IPS-NIHi11 (cell line): ENCODE measurements at regions not wholly inside any gene's neighbourhood (a gene's known extent, or its start where the extent isn't known, plus 50 kb on each side); places are given as distances from the start of the nearest gene placed in this dataset.
A peak's percentile ranks its signal among the peaks of the same experiment; 100 is the strongest.

Experiments used
- DNase-seq: peaks from one replicate; pipeline ENCODE4 v3.0.0; 2012; ENCODE audit warnings: mixed read lengths, low spot score

DNA sequence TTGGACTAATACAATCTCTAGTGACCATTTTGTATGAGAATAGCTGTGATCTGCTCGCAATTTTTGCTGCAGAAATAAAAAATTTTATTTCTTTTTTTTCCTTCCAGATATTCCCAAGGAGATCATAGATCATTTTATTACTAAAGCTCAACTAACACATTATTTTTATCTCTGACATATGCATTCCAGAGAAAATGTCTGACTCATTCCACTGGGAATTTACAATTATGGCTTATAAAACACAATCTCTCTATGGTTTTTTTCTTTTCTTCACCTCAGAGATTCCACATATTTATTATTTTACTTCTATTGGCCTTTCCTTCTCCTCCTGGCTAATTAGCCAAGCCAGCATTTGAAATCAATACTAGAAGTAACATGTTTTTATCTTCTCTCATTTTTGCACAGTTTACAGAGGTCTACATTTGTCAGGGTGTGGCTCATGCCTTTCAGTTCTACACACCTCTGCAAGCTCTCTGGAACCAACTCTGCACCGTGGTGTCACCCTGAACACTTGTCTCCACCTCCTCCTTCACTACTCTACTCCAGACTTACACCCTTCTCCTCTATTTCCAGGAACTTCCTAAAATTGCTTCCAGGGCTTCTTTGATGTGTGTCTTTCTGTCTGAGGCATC lies 59.8 kb upstream of the GPM6A start:
- DNase-seq, result no peak

DNA sequence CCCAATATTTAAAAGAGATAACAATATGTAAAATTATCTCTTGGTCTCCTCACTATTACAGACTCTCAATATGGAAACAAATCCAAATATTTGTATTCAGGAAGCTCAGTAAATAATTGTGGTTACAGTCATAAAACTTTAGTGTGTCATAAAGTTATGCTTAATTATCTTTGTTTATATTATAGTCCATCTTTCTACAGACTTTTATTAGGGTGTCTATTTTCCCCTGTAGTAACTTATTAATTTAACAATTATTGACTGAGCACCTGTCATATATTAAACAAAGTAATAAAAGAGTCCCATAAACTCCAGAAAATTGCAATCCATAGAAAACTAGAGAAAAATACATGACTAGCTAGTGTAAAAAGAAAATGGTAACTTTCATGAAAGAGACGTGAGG lies 61.6 kb upstream of the GPM6A start:
- no peak for DNase-seq

DNA sequence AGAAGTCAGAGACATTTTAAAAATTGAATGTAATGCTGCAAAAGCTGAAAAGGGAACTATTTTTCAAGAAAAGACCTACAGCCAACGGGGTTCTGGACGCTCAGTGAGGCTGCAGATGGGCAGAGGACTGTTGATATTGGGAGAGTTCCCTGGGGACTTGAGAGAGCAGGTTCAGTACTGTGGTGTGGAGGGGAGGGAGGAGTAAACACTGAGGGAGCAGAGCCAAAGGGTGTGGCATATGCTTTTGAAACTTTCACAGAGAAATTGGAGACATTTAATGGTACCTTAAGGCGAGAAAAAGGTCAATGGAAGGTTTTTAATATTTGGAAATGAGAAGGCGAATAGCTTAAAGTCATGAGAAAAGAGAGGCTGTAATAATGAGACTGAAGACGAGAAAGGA lies 62.2 kb upstream of the GPM6A start:
- no peak for DNase-seq

DNA sequence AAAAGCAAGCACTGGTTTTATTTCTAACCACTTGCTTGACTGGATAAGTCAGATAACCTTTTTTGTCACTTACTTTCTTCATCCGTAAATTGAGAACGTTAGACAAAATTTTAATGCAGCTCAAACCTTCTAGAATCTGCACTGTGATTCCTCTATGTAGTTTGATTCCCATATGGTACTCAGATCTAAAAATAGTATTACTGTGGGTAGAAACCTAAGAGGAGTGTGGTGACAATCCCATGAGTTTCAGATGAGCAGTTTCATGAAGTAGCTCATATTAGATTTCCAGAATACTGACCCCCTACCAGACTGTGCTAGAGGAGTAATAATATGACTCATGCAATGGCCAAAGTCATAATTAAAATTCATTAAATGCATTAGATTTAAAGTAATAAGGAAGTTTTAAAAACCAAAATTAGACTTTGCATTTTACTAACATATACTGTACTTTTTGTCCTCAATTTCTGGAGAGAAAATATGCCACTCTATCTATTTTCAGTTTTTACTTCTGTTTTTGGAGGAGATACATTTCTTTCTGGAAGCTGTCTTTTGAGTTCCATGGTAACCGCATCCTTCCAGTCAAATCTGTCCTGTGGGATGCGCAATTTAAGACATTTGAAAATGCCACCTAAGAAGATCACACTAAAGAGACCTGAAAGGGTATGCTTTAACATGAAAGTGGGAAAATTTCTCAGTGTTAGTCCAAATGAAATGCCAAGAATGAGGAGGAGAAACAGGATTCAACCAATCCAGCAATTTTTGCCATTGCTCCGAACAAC lies 64.1 kb upstream of the GPM6A start:
- no peak for DNase-seq

DNA sequence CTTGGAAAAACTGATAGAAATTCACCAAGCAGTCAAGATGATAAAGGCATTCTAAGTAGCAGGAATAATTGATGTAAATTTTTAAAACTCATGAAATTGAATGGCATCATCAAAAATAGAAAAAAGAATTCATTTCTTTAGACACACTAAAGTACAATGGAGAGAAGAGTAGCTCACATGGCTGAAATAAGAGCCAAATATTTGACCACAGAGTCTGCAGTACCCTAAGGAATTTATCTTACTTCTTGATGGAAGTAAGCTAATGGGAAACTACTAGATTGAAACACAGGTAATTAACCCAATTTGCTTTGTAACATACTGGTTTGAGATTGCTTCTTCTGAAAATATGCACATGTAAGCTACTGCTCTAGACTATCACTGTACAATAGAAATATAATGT lies 70.8 kb upstream of the GPM6A start:
- no peak for DNase-seq

DNA sequence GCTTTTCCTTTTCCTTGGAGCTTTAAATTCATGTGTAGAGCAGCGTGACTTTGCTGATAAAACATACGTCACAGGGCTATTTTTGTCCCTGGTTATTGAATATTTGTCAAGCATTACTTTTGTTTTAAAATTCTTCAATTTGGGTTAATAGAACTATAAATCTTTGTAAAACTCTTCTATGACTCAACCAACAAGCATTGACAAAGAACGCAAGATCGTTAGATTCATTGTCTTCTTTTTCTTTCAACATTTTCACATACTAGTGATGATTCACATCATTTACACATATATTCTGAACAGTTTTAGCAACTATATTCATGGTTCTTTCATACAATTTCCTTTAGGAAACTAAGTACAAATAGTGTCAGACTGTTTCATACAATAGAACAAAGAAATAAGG lies 72.0 kb upstream of the GPM6A start:
- DNase-seq, result no peak

DNA sequence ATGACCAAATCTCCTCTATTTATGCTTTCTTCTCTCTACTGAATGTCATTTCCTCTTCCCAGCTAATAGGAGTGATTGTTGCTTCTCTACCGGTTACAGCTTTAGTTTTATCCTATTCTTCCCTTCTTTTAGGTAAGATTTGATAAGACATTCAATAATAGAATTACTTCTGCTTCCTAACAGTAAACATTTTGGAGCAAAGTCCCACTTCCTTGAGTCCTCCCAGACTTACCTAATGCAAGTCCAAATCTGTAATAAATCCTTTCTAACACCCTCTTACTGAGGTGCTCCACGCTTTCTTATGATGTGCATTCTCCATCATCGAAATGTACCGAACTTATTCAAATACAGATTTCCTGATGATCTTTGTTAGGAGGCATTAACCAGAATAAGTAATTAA lies 79.2 kb upstream of the GPM6A start:
- no peak for DNase-seq

DNA sequence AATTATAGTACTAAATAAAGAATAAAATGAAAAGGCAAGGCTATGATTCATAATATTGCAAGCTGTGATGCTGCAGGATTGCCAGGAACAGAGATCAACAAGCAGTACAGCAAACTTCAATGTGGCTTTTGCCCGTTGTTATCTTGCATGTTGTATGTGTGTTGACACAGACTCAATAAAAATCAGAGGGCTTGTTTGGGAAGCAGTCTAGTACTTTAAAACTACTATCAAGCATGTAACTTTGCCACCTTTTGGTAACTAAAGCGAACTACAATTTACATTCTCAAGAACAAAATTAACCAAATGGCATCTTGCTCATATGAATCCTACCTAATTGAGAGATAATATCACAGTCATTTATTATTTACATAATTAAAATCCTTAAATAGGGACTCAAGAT lies 79.8 kb upstream of the GPM6A start:
- peak; percentile 17 for DNase-seq

DNA sequence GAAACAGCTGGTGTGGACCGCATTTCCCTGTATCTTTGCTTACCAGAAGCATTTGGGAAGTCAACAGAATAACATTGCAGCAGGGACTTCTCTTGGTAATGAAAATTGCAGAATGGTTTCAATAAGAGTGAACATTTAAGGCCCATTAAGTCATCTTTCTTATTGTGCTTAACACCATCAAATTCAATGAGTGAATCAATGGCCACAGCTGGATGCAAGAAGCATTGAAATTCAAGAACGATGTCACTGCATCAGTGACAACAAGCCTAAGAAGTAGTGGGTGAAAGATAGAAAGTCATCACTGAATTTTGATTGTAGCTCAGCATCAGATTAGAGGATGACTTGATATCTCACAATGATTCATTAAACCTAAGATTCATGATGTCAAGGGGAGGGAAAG lies 93.9 kb upstream of the GPM6A start:
- no peak for DNase-seq

DNA sequence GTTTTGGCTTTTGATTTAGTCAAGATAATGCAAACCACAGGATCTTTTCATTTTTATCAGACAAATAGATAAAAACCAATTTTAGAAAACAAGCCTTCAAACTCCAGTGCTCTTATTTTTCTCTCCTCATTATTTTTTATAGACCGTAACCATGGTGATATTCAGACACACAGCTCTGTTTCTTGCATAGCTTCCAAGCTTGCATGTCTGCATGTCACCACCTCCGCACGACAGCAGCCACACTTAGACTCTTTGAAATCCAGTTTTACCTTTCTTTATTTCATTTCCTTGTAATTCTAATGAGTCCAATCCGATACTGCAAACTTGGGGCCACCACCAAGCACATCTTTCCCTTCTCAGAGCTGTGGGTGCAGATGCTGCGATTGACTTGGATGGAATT lies 94.3 kb upstream of the GPM6A start:
- no peak for DNase-seq

DNA sequence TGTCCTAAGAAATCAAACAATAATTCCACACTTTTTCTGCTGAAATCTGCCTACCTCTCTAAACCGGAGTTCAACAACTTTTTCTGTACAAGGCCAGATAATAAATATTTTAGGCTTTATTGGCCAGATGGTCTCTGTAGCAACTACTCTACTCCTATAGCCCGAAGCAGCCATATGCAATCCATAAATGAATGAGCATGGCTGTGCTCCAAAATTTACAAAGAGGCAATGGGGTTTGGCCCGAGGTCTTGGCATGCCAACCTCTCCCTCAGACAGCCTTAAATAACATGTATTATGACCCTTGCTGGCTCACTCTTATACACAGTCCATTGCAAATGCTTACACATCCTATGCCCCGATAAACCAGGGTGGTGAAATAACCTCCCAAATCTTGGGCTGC lies 98.6 kb upstream of the GPM6A start:
- no peak for DNase-seq

DNA sequence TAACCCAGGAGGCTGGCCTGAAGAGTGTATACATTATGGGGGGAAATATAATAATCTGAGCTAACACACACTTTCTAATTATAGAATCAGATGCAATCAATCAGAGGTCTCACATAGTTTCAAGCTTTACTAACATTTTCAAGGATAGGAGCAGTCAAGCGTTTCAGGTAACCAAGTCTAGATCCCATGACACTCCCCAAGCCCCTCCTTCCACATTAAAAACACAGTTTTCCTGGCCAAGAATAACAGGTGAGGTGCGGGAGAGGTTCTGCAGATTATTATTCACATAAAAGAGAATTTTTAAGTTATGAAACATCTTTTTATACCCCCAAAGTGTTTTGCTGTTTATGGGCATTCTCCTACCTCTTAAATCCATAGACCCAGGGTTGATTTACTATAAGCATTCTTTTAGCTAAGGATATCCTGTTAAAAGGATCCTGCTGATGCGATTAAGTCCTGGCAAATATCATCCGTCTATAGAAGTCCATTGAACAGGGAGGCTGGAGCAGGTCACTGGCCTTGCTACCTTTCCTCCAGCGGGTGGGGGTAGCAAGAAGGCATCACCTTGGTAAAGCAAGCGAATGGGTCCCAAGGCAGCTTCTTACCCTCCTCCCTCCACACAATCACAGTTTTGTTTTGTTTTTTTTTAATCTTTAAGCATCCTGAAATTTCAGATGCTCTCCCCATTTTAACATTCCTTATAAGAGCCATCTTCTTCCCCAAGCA lies 104.7 kb upstream of the GPM6A start:
- DNase-seq, result no peak

DNA sequence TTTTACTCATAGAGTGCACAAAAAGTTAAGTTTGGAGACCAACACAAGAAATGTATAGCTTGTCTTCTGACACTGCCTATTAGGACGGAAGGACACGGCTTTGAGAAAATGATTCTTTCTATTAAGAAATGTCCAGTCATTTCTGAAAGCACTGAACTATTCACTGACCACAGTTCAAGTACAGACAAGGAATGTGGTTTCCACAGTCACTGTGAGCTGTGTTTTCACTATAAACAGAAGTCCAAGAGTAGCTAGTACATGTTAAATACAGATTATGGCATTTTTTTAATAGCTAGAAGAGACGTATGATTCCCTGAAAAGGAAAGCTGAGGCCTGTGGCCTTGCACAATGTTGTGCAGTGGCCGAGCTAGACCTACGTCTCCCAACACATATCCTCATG lies 115.1 kb upstream of the GPM6A start:
- no peak for DNase-seq

DNA sequence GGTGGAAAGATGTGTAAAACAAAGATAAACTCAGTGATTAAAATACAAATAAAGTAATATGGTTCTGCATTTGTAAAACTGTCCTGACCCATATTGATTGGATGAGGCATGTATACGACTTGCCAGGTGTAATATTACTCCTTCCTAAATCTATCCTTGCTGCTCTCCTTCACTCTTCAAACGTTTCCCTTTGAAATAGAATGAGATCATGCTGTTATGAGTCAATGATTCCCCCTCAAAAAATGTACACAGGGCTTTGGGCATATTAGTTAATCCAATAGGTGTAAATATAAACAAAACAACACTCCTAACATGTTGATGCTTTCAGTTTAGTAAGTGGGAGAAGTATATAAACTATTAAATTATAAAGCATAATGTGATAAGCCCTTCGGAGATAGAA lies 117.4 kb upstream of the GPM6A start:
- DNase-seq, result no peak

DNA sequence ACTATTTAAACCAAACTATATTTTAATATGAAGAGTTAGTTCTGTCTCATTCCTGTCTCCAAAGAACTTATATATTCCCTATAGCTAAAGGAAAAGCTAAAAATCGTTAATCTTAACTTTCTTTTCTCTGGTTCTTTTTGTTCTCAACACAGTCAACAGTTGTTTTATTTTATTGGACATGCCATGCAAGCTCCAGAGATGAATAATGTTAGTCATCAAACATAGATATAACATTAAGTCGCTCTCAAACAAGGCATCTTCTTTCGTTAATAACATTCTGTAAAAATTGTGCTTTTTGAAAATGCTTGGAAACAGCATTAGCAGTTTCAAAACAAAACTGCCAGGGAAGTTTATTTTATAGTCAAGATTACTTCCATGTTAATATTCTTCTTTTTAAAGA lies 117.9 kb upstream of the GPM6A start:
- DNase-seq, result no peak

DNA sequence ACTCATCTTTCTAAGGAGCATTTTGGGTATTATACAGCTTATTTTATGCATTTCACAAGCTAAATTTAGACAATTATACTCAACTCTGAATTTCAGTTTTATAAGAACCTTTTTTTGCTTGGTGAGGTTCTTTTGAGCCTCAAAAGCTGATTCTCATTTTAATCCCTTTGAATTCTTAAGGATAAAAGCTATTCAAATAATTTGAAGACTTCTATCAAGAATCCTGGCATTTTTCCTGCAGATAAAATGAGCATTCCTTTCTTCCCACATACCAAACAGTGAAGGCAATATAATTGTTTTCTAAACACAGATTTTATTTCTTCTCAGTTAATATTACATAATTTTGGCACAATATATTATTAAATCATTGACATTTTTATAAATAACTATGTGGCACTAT lies 118.4 kb upstream of the GPM6A start:
- DNase-seq, result no peak

DNA sequence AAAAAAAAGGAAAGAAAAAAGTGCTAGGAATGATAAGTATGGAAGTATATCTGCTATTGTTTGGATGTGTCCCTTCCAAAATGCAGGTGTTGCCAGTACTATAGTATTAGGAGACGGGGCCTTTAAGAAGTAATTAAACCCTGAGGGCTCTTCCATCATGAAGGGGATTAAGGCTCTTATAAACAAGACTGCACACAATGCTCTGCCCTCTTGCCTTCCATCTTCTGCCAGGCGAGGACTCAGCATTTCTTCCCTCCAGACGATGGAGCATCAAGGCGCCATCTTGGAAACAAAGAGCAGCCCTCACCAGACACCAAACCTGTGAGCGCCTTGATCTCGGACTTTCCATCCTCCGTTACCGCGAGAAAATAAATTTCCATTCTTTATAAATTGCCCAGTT lies 120.1 kb upstream of the GPM6A start:
- DNase-seq, result no peak

DNA sequence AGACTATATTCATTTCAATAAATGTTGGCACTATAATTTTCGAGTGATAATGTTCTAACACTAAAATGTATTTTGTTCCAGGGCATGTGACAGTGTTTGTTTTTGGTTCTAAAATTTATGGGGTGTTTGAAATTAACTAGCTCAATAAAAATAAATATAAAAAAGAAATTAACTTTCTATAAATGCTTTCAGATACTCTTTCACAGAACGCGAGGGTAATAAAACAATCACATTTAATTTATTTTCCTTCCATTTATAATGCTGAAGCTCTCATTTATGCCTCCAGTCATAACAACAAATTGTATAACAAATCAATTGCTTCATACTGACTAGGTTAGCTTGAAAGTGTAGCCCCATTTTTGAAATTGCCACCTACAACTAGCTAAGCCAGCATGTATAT lies 122.4 kb upstream of the GPM6A start:
- no peak for DNase-seq

DNA sequence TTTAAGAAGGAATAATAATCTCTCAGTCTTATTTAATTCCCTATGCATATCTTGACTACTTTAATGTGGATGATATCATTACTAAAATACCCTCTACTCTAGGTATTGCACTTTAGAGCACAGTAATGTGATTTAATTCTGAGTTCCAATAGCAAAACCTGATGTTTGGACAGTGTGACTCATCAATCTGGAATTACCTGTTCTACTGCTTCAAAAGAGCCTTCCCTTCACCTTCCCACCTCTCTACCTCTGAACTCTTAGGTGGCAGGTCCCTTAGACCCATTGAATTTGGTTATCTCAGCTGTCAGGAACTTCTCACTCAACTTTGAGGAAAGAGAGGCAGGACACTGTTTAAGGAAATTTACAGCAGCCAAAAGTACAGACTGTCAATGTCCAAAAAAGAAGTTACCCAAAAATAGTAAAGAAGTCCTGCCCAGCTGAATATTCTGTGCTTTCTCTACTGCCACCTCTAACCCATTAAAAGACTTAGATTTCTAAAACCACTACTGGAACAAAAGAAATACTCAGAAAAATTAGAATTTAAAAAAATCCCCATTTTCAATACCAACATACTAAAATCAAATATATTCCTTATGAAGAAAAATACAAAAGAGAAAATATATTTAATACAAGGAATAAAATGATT lies 123.1 kb upstream of the GPM6A start:
- peak; percentile 16 for DNase-seq

DNA sequence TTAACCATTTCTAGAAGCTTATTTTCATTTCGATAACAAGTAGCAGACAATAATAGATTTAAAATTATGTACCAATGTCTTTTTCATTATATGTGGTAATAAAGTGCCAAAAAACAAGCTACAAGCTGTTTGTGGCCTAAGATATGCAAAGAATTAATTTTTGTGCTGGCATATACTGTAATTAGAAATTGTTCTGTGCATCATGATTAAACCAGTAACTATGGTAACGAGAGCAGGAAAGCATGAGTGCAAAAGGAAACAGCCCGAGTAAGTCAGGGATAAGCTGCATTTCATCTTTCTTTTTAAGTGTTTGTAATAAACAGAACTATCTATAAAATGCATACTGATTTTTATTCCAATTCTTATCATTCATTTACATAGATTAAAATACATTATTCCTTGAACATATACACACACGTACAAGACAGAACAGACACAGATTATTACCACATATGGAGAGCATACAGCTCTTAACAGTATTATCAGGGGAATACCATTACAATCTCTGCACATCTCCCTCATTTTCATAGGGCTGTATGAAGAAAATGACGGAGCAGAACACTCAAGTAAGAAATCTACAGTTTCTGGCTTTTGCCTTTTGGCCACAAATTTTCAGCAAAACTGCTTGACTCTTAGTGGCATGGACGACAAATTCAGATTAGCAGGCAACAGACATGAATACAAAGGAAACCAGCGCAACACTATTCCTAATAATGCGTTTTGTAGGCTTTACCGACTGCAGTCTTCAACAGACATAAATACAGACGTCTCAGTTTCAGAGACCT lies 121.3 kb upstream of the WDR17 start:
- no peak for DNase-seq

DNA sequence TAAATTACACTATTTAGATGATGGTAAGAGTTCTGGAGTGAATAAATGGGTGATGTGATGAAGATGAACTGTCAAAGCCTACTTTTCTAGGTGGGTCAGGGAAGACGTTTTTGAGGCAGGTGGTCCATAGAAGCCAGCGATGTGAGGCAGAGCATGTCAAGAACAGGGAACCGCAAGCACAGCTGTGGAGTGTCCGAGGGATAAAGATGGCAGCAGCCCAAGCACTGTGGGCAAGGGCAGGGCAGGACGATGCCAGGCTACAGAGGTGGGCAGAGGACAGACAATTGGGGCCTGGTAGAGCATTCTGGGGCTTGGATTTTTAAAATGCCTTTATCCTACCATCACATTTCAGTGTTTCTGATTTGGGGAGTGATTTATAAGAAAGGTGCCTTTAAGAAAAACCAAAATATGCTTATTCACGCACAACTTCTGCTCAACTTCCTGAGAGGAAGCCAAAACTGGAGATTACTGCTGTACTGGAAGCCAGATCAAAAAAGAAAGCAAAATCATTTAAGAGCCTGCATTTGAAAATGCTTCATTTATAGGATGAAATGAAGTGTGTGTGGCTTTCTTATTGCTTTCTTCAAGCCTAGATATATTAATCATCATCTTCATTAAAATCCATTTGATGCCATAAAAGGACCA lies 119.0 kb upstream of the WDR17 start:
- DNase-seq, result no peak
